Esophagus muscularis mucosa (tissue), 3 donors: ENCODE measurements at regions not wholly inside any gene's neighbourhood (a gene's known extent, or its start where the extent isn't known, plus 50 kb on each side); places are given as distances from the start of the nearest gene placed in this dataset.

Source experiments
- CTCF ChIP-seq, 3 experiments: fragments of 200-600 bp in 2 of 3; fragments of 450-650 bp in 1 of 3; sonication (generic) in 2 of 3; IDR thresholded peaks; one replicate each; pipeline ENCODE4 v1.5.1; 2017 to 2019; ENCODE audit warnings: antibody characterized with exemption in 3 of 3, mild to moderate bottlenecking in 2 of 3, moderate library complexity in 1 of 3
- POLR2A ChIP-seq: fragments of 450-650 bp; IDR thresholded peaks from one replicate; pipeline ENCODE4 v1.6.1; 2017; ENCODE audit warnings: antibody characterized with exemption, moderate library complexity, mild to moderate bottlenecking, low read depth

GRCh38 chr20:43397147-43397546, 60.5 kb upstream of the SRSF6 start:
- TF ChIP-seq CTCF (IDR thresholded peaks at IDR 0.05) (no peak), POLR2A (no peak)
